Gastrocnemius medialis (tissue), 4 donors: ENCODE measurements at regions not wholly inside any gene's neighbourhood (a gene's known extent, or its start where the extent isn't known, plus 50 kb on each side); places are given as distances from the start of the nearest gene placed in this dataset.

Experiments
- CTCF ChIP-seq, 5 experiments: fragments of 450-650 bp in 3 of 5; fragments of 200-600 bp in 2 of 5; sonication (generic) in 2 of 5; IDR thresholded peaks in 4 of 5; conservative IDR thresholded peaks in 1 of 5; 1 replicate in 4 of 5; 2 replicates in 1 of 5; pipeline ENCODE4 v1.5.1; 2016 to 2019; ENCODE audit warnings: antibody characterized with exemption in 5 of 5, mild to moderate bottlenecking in 3 of 5, moderate library complexity in 3 of 5
- POLR2A ChIP-seq, 2 donors: fragments of 450-650 bp; IDR thresholded peaks; one replicate each; pipeline ENCODE4 v1.6.1; 2017; ENCODE audit warnings: antibody characterized with exemption in 2 of 2, mild to moderate bottlenecking in 2 of 2, moderate library complexity in 2 of 2

GRCh38 chr2:81097361-81097760 is 792.8 kb upstream of the LRRTM1 start:
- no peak for TF ChIP-seq CTCF (IDR thresholded peaks at IDR 0.05 in 4 of 5, conservative IDR thresholded peaks at IDR 0.05 in 1 of 5)
- no peak for TF ChIP-seq POLR2A (IDR thresholded peaks at IDR 0.05)
